HepG2 (cell line): ENCODE measurements at regions not wholly inside any gene's neighbourhood (a gene's known extent, or its start where the extent isn't known, plus 50 kb on each side); places are given as distances from the start of the nearest gene placed in this dataset.

Experiments
- ARHGAP35 ChIP-seq: sonication (generic); formaldehyde crosslinking; IDR thresholded peaks from 2 replicates; pipeline ENCODE4 v1.9.0; 2022; ENCODE audit warnings: mild to moderate bottlenecking, inconsistent platforms, moderate library complexity, missing genetic modification reagents, borderline replicate concordance
- BHLHE40 ChIP-seq: IDR thresholded peaks from 2 replicates; pipeline ENCODE4 v1.6.1; 2011; ENCODE audit warnings: low read length, improper control_type of control experiment
- DNMT3B ChIP-seq: conservative IDR thresholded peaks from 2 replicates; pipeline ENCODE4 v1.6.1; 2016; ENCODE audit warnings: missing biosample characterization, control low read depth
- FOSL1 ChIP-seq: sonication (generic); formaldehyde crosslinking; IDR thresholded peaks from 2 replicates; pipeline ENCODE4 v1.9.0; 2021; ENCODE audit warnings: missing genetic modification reagents, borderline replicate concordance
- FOXJ3 ChIP-seq: sonication (generic); formaldehyde crosslinking; IDR thresholded peaks from 2 replicates; pipeline ENCODE4 v1.4.0; 2020; ENCODE audit warnings: missing genetic modification reagents, mild to moderate bottlenecking, borderline replicate concordance
- FOXO1 ChIP-seq: sonication (generic); formaldehyde crosslinking; IDR thresholded peaks from 2 replicates; pipeline ENCODE4 v1.4.0; 2020; ENCODE audit warnings: missing genetic modification reagents
- FOXP1 ChIP-seq, 2 experiments: fragments of 450-650 bp in 1 of 2; IDR thresholded peaks; 2 replicates each; pipeline ENCODE4 v1.6.1; 2017 to 2018; ENCODE audit warnings: antibody characterized with exemption in 1 of 2
- KDM6A ChIP-seq: IDR thresholded peaks from 2 replicates; pipeline ENCODE4 v1.6.1; 2016; ENCODE audit warnings: low read depth
- MED1 ChIP-seq: sonication (generic); formaldehyde crosslinking; IDR thresholded peaks from 2 replicates; pipeline ENCODE4 v1.4.0; 2020; ENCODE audit warnings: missing genetic modification reagents
- PHF21A ChIP-seq: sonication (generic); formaldehyde crosslinking; IDR thresholded peaks from 2 replicates; pipeline ENCODE4 v1.5.0; 2020; ENCODE audit warnings: mild to moderate bottlenecking, missing genetic modification reagents
- RXRA ChIP-seq: sonication (generic); formaldehyde crosslinking; IDR thresholded peaks from 2 replicates; pipeline ENCODE4 v1.5.1; 2020; ENCODE audit warnings: missing genetic modification reagents
- ZBTB8A ChIP-seq: sonication (generic); formaldehyde crosslinking; IDR thresholded peaks from 2 replicates; pipeline ENCODE4 v1.4.0; 2020; ENCODE audit warnings: mild to moderate bottlenecking, low read depth, missing genetic modification reagents, borderline replicate concordance

- TF ChIP-seq KDM6A (CRISPR knock-in tag) (no peak), FOXO1 (CRISPR knock-in tag) (no peak), DNMT3B (no peak), RXRA (CRISPR knock-in tag) (no peak), ZBTB8A (CRISPR knock-in tag) (no peak), FOSL1 (no peak), FOXJ3 (CRISPR knock-in tag) (no peak), PHF21A (CRISPR knock-in tag) (no peak), FOXP1 (IDR thresholded peaks at IDR 0.05) (no peak), FOXP1 (CRISPR knock-in tag; IDR thresholded peaks at IDR 0.05) (no peak), BHLHE40 (no peak), ARHGAP35 (CRISPR knock-in tag) (no peak), MED1 (CRISPR knock-in tag) (no peak)
Measured at GRCh38 chr17:36736201-36737156, 135.1 kb downstream of the MRM1 start.
